WERI-Rb-1 (cell line): ENCODE measurements at regions not wholly inside any gene's neighbourhood (a gene's known extent, or its start where the extent isn't known, plus 50 kb on each side); places are given as distances from the start of the nearest gene placed in this dataset.
"Not testable (repeated sequence)": the region's sequence is repeated elsewhere in the genome, so short reads cannot be mapped to it uniquely, and the experiment has no call there.

ENCODE experiments used
- DNase-seq: peaks from one replicate; pipeline ENCODE4 v3.0.0-alpha.2; 2020
- H3K27ac ChIP-seq: fragments of 250-450 bp; sonication (Bioruptor Pico); 2 replicates; pipeline ENCODE4 v1.5.1; 2020; ENCODE audit warnings: mild to moderate bottlenecking, moderate library complexity
- H3K27me3 ChIP-seq: fragments of 250-450 bp; sonication (Bioruptor Pico); 2 replicates; pipeline ENCODE4 v1.5.1; 2021; ENCODE audit warnings: mild to moderate bottlenecking, low read depth, moderate library complexity; ENCODE audit not compliant: insufficient read depth, severe bottlenecking
- H3K36me3 ChIP-seq: fragments of 250-450 bp; sonication (Bioruptor Pico); 2 replicates; pipeline ENCODE4 v1.5.1; 2020; ENCODE audit warnings: mild to moderate bottlenecking, moderate library complexity
- H3K4me3 ChIP-seq: 2 replicates; pipeline ENCODE4 v1.5.1; 2011; ENCODE audit warnings: low read depth, mild to moderate bottlenecking, control low read depth, low read length
- H3K9me3 ChIP-seq: fragments of 250-450 bp; sonication (Bioruptor Pico); 2 replicates; pipeline ENCODE4 v1.5.1; 2021; ENCODE audit warnings: mild to moderate bottlenecking, moderate library complexity; ENCODE audit not compliant: severe bottlenecking
- TF ChIP-seq, protein P1 (sequence below): IDR thresholded peaks from 2 replicates; pipeline ENCODE4 v1.5.1; 2011; ENCODE audit warnings: low read depth, mild to moderate bottlenecking, control low read depth, inconsistent platforms, low read length

DNA sequence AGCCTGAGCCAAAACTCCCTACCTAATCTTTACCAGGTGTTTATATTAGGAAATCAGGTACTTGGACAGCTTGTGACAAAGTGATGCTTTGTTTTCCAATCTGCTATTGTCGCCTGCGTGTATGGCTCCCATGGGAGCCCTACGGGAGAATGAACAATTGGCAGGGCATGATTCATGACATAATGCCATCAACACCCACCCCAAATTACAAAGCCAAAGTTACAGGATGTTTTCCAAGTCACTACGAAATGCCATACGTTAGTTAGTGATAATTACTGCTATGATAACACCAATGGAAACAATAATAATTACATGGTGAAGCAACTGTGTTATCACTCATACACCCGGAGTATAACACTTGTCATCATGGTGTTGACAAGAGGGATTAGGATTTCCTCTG lies 226.4 kb downstream of the FAM181B start:
- no peak for DNase-seq
- Histone ChIP-seq H3K4me3 (no peak overlapping the region), H3K36me3 (no peaks in the 10 kb centered on the region), H3K27ac (no peak overlapping the region), H3K9me3 (no peaks in the 10 kb centered on the region), H3K27me3 (no peaks in the 10 kb centered on the region)
- TF ChIP-seq, protein P1, sequence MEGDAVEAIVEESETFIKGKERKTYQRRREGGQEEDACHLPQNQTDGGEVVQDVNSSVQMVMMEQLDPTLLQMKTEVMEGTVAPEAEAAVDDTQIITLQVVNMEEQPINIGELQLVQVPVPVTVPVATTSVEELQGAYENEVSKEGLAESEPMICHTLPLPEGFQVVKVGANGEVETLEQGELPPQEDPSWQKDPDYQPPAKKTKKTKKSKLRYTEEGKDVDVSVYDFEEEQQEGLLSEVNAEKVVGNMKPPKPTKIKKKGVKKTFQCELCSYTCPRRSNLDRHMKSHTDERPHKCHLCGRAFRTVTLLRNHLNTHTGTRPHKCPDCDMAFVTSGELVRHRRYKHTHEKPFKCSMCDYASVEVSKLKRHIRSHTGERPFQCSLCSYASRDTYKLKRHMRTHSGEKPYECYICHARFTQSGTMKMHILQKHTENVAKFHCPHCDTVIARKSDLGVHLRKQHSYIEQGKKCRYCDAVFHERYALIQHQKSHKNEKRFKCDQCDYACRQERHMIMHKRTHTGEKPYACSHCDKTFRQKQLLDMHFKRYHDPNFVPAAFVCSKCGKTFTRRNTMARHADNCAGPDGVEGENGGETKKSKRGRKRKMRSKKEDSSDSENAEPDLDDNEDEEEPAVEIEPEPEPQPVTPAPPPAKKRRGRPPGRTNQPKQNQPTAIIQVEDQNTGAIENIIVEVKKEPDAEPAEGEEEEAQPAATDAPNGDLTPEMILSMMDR, result no peak

DNA sequence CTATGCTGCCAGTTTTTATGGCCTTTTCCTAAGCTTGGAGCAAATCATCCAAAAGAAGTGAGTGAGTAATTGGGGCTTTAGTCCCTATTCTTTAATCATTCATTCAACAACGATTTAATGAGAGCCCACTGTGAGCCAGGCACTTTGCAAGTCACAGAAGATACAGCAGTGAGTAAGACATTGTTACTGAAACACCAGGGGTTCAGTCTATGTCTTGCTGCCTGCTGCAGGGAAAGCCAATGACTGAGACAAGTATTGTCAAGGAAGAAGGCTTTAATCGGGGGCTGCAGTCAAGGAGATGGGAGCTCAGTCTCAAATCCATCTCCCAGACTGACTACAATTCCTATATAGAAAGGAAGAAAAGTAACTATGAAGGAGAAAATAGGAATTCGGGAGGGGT lies 228.3 kb downstream of the FAM181B start:
- TF ChIP-seq, protein P1, result no peak
- DNase-seq, result no peak
- Histone ChIP-seq H3K9me3 (no peaks in the 10 kb centered on the region), H3K36me3 (no peaks in the 10 kb centered on the region), H3K27me3 (no peaks in the 10 kb centered on the region), H3K4me3 (no peak overlapping the region), H3K27ac (no peak overlapping the region)

DNA sequence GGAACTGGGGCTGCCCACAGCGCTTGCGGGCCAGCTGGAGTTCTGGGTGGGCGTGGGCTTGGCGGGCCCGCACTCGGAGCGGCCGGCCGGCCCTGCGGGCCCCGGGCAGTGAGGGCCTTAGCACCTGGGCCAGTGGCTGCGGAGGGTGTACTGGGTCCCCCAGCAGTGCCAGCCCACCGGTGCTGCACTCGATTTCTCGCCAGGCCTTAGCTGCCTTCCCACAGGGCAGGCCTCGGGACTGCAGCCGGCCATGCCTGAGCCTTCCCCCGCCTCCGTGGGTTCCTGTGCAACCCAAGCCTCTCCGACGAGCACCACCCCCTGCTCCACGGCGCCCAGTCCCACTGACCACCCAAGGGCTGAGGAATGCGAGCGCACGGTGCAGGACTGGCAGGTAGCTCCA lies 232.5 kb downstream of the FAM181B start:
- not testable (repeated sequence) for H3K9me3 ChIP-seq, H3K27ac ChIP-seq, H3K36me3 ChIP-seq, H3K27me3 ChIP-seq, H3K4me3 ChIP-seq, DNase-seq

DNA sequence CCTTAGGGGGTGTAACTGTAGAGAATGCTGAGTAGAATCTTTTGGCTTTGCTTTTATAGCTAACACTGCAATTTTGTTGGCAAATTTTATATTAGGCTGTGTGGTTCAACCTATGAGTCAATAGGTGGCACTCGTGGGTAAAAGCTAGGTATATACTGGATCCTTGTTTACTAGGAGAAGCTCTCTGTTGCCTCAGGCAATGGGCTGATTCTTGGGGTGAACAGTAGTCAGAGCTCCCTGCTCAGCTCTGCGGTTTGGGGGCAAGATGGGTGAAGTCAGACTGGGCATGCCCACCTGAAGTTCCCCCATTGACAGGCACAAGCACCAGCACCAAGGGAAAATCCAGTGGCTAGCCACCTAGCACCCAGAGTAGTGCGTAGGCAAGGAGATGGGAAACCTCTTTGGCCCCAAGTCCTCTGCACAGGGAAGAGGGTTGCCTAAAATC lies 238.7 kb downstream of the FAM181B start:
- TF ChIP-seq, protein P1, result peak; percentile 56
- DNase-seq, result no peak
- Histone ChIP-seq H3K36me3 (no peaks in the 10 kb centered on the region), H3K27me3 (no peaks in the 10 kb centered on the region), H3K4me3 (no peak overlapping the region), H3K27ac (no peak overlapping the region), H3K9me3 (no peaks in the 10 kb centered on the region)

DNA sequence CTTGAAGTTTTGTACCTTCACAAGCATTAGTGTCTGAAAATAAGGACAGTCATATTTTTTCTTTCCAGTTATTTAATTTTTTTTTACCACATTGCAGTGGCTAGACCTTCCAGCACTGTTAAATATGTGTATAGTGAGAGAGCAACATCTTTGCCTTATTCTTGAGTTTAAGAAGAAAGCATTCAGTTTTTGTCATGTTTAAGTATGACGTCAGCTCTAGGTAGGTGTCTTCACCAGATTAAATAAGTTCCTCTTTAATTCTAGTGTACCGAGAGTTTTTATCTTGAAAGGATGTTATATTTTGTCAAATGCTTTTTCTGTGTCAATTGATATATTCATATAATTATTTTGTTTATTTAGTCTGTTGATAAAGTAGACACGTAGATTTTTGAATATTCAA lies 258.8 kb downstream of the FAM181B start:
- peaks cover 3% of the 10 kb centered on the region for H3K9me3 ChIP-seq
- TF ChIP-seq, protein P1, result no peak
- H3K27ac ChIP-seq, result no peak overlapping the region
- no peaks in the 10 kb centered on the region for H3K27me3 ChIP-seq
- no peak overlapping the region for H3K4me3 ChIP-seq
- DNase-seq, result no peak
- H3K36me3 ChIP-seq, result no peaks in the 10 kb centered on the region

DNA sequence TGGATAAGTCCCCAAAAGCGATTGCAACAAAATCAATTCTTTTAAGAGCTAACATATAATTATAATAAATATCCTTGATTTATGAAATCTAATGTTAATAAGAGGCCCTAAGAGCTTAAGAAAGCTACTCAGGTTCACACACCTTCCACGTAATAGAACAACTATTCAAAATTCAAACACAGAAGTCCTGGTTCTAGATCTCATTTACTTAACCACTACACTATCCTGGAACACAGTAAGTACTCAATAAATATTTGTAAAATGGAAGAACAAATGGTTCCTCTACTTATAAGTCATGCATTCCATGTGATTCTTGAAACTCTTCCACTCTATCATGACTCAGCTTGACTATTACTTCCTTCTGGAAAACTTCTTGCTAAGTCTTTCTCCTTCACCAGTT lies 268.2 kb downstream of the FAM181B start:
- DNase-seq, result no peak
- Histone ChIP-seq H3K4me3 (no peak overlapping the region), H3K27me3 (no peaks in the 10 kb centered on the region), H3K36me3 (no peaks in the 10 kb centered on the region), H3K27ac (no peak overlapping the region), H3K9me3 (no peaks in the 10 kb centered on the region)
- TF ChIP-seq, protein P1, result no peak
